ENCODE measurements at regions not wholly inside any gene's neighbourhood (a gene's known extent, or its start where the extent isn't known, plus 50 kb on each side); places are given as distances from the start of the nearest gene placed in this dataset.

GRCh38 chr2:168345601-168346000, 98.2 kb upstream of the STK39 start:
- TF ChIP-seq, protein P1, sequence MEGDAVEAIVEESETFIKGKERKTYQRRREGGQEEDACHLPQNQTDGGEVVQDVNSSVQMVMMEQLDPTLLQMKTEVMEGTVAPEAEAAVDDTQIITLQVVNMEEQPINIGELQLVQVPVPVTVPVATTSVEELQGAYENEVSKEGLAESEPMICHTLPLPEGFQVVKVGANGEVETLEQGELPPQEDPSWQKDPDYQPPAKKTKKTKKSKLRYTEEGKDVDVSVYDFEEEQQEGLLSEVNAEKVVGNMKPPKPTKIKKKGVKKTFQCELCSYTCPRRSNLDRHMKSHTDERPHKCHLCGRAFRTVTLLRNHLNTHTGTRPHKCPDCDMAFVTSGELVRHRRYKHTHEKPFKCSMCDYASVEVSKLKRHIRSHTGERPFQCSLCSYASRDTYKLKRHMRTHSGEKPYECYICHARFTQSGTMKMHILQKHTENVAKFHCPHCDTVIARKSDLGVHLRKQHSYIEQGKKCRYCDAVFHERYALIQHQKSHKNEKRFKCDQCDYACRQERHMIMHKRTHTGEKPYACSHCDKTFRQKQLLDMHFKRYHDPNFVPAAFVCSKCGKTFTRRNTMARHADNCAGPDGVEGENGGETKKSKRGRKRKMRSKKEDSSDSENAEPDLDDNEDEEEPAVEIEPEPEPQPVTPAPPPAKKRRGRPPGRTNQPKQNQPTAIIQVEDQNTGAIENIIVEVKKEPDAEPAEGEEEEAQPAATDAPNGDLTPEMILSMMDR (IDR thresholded peaks at IDR 0.05; ENCODE audit: low read length): no peak
- TF ChIP-seq EZH2 (optimal IDR thresholded peaks at IDR 0.05; ENCODE audit: low read depth, low read length): no peak
